Kidney glomerular epithelial cell (primary cell): ENCODE measurements at regions not wholly inside any gene's neighbourhood (a gene's known extent, or its start where the extent isn't known, plus 50 kb on each side); places are given as distances from the start of the nearest gene placed in this dataset.

ENCODE experiments used
- DNase-seq: peaks from one replicate; lab custom pipeline; 2025; lab: John Stamatoyannopoulos, UW

DNA sequence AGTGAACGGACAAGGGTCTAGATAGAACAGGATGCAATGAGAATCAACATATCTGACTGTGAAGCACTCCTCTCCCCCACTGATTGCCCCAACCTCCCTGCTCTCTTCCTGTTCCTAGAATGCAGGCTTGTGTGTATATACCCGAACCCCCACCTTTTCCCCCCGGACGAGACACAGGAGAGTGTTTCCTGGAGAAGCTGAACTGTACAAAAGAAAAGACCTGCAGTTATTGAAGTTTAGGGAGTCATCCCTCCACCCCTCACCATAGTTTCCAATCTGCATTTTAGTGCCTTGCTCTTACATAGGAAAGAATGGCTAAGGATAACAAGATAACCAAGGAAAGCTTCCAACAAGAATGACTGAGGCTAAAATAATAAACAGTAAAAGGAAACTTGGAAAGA lies 55.5 kb upstream of the PDE10A start:
- peak; percentile 18 for DNase-seq

GRCh38 chr6:165717732-165718465 lies 54.9 kb upstream of the PDE10A start:
- DNase-seq, result peak; percentile 84

GRCh38 chr6:165716886-165717285 lies 53.8 kb upstream of the PDE10A start:
- DNase-seq, result no peak

DNA sequence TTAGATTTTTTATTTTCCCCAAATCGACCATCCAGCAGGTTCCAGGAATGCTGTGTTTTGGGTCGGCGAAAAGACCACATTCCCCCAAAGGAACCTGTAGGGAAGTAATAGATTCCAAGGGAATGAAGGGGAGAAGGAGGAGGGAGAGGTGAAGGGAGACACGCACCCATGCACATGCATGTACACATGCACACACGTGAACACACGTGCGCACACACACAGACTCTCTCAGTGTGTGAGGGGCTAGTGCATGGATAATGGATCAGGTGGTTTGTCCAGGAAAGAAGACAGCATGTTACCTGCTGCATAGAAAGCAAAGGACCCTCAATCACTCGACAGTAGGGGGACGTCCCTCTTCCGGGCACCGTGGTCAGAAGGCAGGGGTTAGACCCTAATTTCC lies 52.4 kb upstream of the PDE10A start:
- DNase-seq, result no peak

- DNase-seq, result no peak
These were observed 51.9 kb upstream of the PDE10A start for GRCh38 chr6:165714907-165715306.

GRCh38 chr6:165713845-165714466 lies 50.9 kb upstream of the PDE10A start:
- DNase-seq, result no peak
